ENCODE measurements at regions not wholly inside any gene's neighbourhood (a gene's known extent, or its start where the extent isn't known, plus 50 kb on each side); places are given as distances from the start of the nearest gene placed in this dataset.

DNA sequence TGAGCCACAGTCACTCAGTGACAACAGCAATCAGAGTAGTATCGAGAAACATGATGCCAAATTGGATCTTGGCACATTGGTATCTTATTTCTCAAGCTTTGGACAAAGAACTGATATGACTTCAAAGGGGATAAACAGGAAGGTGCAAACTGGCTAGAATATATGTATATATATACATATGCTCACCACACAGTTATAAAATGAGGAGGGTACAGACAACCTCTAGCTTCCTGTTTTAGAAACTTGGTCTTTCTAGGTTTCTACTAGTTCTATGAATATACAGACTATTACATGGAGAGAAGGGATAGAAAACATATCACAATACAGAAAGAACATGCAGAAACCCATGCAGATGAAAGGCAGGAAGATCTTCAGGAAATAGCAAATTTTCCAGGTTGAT, 292.1 kb upstream of the SNX7 start:
- BruUV-seq (replicated peaks): no TSS peak
- no peak overlapping the region for H3K27ac ChIP-seq (ENCODE audit: low read depth, low read length, poor library complexity, severe bottlenecking)
- no peaks in the 10 kb centered on the region for H3K27me3 ChIP-seq (replicated peaks; ENCODE audit: insufficient read depth, low read depth, low read length, poor library complexity)
- intact Hi-C loops (cut with micrococcal nuclease; ENCODE audit: unreplicated experiment): no loop called here
- H3K9me3 ChIP-seq (ENCODE audit: low read depth, low read length, poor library complexity, severe bottlenecking): no peaks in the 10 kb centered on the region
- ChIA-PET CTCF (no interaction called here), POLR2A (ENCODE audit: low non-redundant PET) (interaction anchor here (0.6 kb wide), 1 partner anchor 45 kb away, joined by 3 read pairs; no protein-coding TSS in a partner anchor)
- H3K36me3 ChIP-seq (ENCODE audit: insufficient read depth, low read length, poor library complexity, severe bottlenecking): no peaks in the 10 kb centered on the region
- peaks cover 31% of the 10 kb centered on the region for H3K4me1 ChIP-seq (ENCODE audit: insufficient read depth, low read length, poor library complexity, severe bottlenecking)
- H3K4me3 ChIP-seq (ENCODE audit: low read depth, low read length, poor library complexity, severe bottlenecking): no peak overlapping the region
- TF ChIP-seq, protein P1, sequence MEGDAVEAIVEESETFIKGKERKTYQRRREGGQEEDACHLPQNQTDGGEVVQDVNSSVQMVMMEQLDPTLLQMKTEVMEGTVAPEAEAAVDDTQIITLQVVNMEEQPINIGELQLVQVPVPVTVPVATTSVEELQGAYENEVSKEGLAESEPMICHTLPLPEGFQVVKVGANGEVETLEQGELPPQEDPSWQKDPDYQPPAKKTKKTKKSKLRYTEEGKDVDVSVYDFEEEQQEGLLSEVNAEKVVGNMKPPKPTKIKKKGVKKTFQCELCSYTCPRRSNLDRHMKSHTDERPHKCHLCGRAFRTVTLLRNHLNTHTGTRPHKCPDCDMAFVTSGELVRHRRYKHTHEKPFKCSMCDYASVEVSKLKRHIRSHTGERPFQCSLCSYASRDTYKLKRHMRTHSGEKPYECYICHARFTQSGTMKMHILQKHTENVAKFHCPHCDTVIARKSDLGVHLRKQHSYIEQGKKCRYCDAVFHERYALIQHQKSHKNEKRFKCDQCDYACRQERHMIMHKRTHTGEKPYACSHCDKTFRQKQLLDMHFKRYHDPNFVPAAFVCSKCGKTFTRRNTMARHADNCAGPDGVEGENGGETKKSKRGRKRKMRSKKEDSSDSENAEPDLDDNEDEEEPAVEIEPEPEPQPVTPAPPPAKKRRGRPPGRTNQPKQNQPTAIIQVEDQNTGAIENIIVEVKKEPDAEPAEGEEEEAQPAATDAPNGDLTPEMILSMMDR (conservative IDR thresholded peaks at IDR 0.05; ENCODE audit: low read depth, low read length): no peak
- TF ChIP-seq EZH2 (IDR thresholded peaks at IDR 0.05; ENCODE audit: borderline replicate concordance, low read depth, low read length, poor library complexity, severe bottlenecking): no peak
- no peak for DNase-seq (ENCODE audit: low spot score)

DNA sequence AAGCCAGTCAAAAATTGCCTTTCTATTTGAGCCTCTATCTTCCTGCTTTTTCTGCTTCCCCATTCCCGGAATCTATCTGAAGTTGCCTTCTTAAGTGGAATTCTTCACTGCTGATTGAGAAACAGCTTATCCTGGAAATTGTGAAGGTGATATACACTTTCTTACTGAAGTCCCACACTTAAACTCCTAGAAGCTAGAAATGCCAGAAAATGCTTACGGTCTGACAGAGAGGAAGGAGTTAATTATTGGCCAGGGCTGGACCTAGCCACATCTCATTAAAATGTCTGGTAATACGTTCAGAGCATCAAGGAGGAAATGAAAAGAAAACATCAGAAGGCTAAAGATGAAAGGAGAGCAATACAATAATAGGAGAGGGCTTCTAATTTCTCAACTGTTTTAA, 292.5 kb upstream of the SNX7 start:
- no peak overlapping the region for H3K27ac ChIP-seq (ENCODE audit: low read depth, low read length, poor library complexity, severe bottlenecking)
- CTCF ChIA-PET: no interaction called here

DNA sequence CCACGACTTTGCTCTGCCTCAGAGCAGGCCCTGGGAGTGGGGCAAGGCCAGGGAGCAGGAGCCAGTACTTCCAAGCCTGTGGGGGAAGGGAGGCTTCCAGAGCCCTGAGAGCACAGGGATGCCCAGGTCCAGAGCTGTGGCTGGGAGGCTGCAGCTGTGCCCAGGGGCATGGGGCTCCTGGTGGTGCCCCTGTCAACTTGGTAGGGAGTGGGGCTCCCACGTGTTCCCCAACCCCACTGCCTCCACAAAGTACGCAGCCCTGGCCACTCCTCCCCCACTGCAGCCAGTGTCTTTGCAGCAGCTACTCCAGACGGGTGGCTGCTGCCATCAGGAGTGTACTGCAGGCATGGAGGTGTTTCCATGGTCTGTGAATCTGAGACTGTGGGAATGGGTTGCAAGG, 294.1 kb upstream of the SNX7 start:
- H3K27me3 ChIP-seq (replicated peaks; ENCODE audit: insufficient read depth, low read depth, low read length, poor library complexity): no peaks in the 10 kb centered on the region
- H3K9me3 ChIP-seq (ENCODE audit: low read depth, low read length, poor library complexity, severe bottlenecking): no peaks in the 10 kb centered on the region
- CTCF ChIA-PET: no interaction called here
- POLR2A ChIA-PET (ENCODE audit: low non-redundant PET): no interaction called here
- intact Hi-C loops (cut with micrococcal nuclease; ENCODE audit: unreplicated experiment): no loop called here
- DNase-seq (ENCODE audit: low spot score): no peak
- TF ChIP-seq EZH2 (IDR thresholded peaks at IDR 0.05; ENCODE audit: borderline replicate concordance, low read depth, low read length, poor library complexity, severe bottlenecking): no peak
- TF ChIP-seq, protein P1 (conservative IDR thresholded peaks at IDR 0.05; ENCODE audit: low read depth, low read length): no peak
- H3K4me1 ChIP-seq (ENCODE audit: insufficient read depth, low read length, poor library complexity, severe bottlenecking): peaks cover 18% of the 10 kb centered on the region
- H3K36me3 ChIP-seq (ENCODE audit: insufficient read depth, low read length, poor library complexity, severe bottlenecking): no peaks in the 10 kb centered on the region
- H3K27ac ChIP-seq (ENCODE audit: low read depth, low read length, poor library complexity, severe bottlenecking): no peak overlapping the region
- no TSS peak for BruUV-seq (replicated peaks)
- no peak overlapping the region for H3K4me3 ChIP-seq (ENCODE audit: low read depth, low read length, poor library complexity, severe bottlenecking)

More for the DNA sequence above, 292.5 kb upstream of the SNX7 start:
- H3K27me3 ChIP-seq (replicated peaks; ENCODE audit: insufficient read depth, low read depth, low read length, poor library complexity): no peaks in the 10 kb centered on the region
- peaks cover 31% of the 10 kb centered on the region for H3K4me1 ChIP-seq (ENCODE audit: insufficient read depth, low read length, poor library complexity, severe bottlenecking)
- H3K4me3 ChIP-seq (ENCODE audit: low read depth, low read length, poor library complexity, severe bottlenecking): no peak overlapping the region
- intact Hi-C loops (cut with micrococcal nuclease; ENCODE audit: unreplicated experiment): no loop called here
- POLR2A ChIA-PET (ENCODE audit: low non-redundant PET): interaction anchor here (0.6 kb wide), 1 partner anchor 44 kb away, joined by 3 read pairs; no protein-coding TSS in a partner anchor
- no TSS peak for BruUV-seq (replicated peaks)
- no peaks in the 10 kb centered on the region for H3K9me3 ChIP-seq (ENCODE audit: low read depth, low read length, poor library complexity, severe bottlenecking)
- TF ChIP-seq EZH2 (IDR thresholded peaks at IDR 0.05; ENCODE audit: borderline replicate concordance, low read depth, low read length, poor library complexity, severe bottlenecking): no peak
- TF ChIP-seq, protein P1 (conservative IDR thresholded peaks at IDR 0.05; ENCODE audit: low read depth, low read length): no peak
- no peak for DNase-seq (ENCODE audit: low spot score)
- H3K36me3 ChIP-seq (ENCODE audit: insufficient read depth, low read length, poor library complexity, severe bottlenecking): no peaks in the 10 kb centered on the region

Data from A673 (cell line).